ENCODE measurements at regions not wholly inside any gene's neighbourhood (a gene's known extent, or its start where the extent isn't known, plus 50 kb on each side); places are given as distances from the start of the nearest gene placed in this dataset.
A peak's percentile ranks its signal among the peaks of the same experiment; 100 is the strongest.

DNA sequence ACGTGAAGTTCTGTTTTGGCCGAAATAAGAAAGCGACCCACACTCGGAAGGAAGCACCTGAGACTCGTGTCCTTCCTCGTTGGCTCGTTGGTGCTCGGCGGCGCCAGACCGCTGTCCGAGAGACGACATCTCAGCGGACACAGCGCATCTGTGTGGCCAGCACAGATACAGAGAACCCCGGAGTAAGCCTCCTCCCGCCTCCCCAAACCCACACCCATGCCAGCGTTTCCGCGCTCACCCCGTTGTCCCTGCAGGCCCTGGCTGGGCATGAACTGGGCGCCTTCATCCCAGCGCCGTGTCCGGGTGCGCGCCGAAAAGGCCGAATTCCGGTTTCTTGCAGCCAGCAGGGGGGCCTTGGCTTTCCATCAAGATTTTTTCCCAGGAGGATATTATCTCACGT is 127.6 kb downstream of the SOX1 start:
- H3K27me3 ChIP-seq (ENCODE audit: control insufficient read depth in 2 of 2, insufficient read depth in 2 of 2, low read length in 2 of 2): no peaks in the 10 kb centered on the region
- no peak overlapping the region for H3K27ac ChIP-seq (ENCODE audit: low read depth in 2 of 2, low read length in 2 of 2)
- no peaks in the 10 kb centered on the region for H3K36me3 ChIP-seq (ENCODE audit: control insufficient read depth in 2 of 2, insufficient read depth in 2 of 2, low read length in 2 of 2)
- no peak overlapping the region for H3K4me3 ChIP-seq (ENCODE audit: low read length in 2 of 2)
- no peaks in the 10 kb centered on the region for H3K4me1 ChIP-seq (ENCODE audit: control insufficient read depth in 2 of 2, insufficient read depth in 2 of 2, low read length in 2 of 2)
- H3K9me3 ChIP-seq (ENCODE audit: control insufficient read depth in 2 of 2, low read length in 2 of 2): no peaks in the 10 kb centered on the region
- H3K9ac ChIP-seq (ENCODE audit: low read depth in 1 of 2, low read length in 2 of 2): no peak overlapping the region

DNA sequence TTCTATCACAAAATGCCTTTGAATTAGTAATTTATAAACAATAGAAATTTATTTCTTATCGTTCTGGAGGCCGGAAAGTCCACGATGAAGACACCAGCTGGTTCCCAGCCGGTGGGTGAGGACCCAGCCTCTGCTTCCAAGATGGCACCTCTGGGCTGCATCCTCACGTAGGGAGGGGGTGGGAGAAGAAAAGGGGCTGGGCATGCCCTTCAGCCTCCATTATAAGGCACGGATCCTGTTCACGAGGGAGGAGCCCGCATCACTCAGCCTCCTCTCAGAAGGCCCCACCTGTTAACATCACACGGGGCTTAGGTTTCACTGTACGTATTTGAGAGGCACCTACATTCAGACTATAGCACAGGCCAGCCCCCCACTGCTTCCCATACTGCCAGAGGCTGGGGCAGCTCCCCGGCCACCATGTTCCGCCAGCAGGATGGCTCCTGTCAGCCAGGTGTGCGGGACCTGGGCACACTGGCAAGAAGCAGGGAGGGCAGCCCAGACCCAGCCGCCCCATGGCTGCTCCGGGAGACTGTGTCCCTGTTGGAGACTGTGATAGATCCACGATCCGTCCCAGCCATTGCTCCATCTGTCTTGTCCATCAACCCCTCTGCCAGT is 131.6 kb downstream of the SOX1 start:
- Histone ChIP-seq H3K27me3 (ENCODE audit: control insufficient read depth in 2 of 2, insufficient read depth in 2 of 2, low read length in 2 of 2) (peaks cover 0 to 2% of the 10 kb centered on the region in 2 donors), H3K9me3 (ENCODE audit: control insufficient read depth in 2 of 2, low read length in 2 of 2) (no peaks in the 10 kb centered on the region), H3K9ac (ENCODE audit: low read depth in 1 of 2, low read length in 2 of 2) (no peak overlapping the region), H3K27ac (ENCODE audit: low read depth in 2 of 2, low read length in 2 of 2) (no peak overlapping the region), H3K4me1 (ENCODE audit: control insufficient read depth in 2 of 2, insufficient read depth in 2 of 2, low read length in 2 of 2) (no peaks in the 10 kb centered on the region), H3K4me3 (ENCODE audit: low read length in 2 of 2) (no peak overlapping the region), H3K36me3 (ENCODE audit: control insufficient read depth in 2 of 2, insufficient read depth in 2 of 2, low read length in 2 of 2) (no peaks in the 10 kb centered on the region)

GRCh38 chr13:112200200-112200599 is 133.3 kb downstream of the SOX1 start:
- Histone ChIP-seq H3K36me3 (ENCODE audit: control insufficient read depth in 2 of 2, insufficient read depth in 2 of 2, low read length in 2 of 2) (no peaks in the 10 kb centered on the region), H3K9me3 (ENCODE audit: control insufficient read depth in 2 of 2, low read length in 2 of 2) (no peaks in the 10 kb centered on the region), H3K4me1 (ENCODE audit: control insufficient read depth in 2 of 2, insufficient read depth in 2 of 2, low read length in 2 of 2) (peaks cover 0 to 2% of the 10 kb centered on the region in 2 donors), H3K4me3 (ENCODE audit: low read length in 2 of 2) (no peak overlapping the region), H3K27me3 (ENCODE audit: control insufficient read depth in 2 of 2, insufficient read depth in 2 of 2, low read length in 2 of 2) (peaks cover 3 to 13% of the 10 kb centered on the region in 2 donors), H3K27ac (ENCODE audit: low read depth in 2 of 2, low read length in 2 of 2) (no peak overlapping the region), H3K9ac (ENCODE audit: low read depth in 1 of 2, low read length in 2 of 2) (no peak overlapping the region)

GRCh38 chr13:112202266-112202665 is 135.3 kb downstream of the SOX1 start:
- Histone ChIP-seq H3K36me3 (ENCODE audit: control insufficient read depth in 2 of 2, insufficient read depth in 2 of 2, low read length in 2 of 2) (no peaks in the 10 kb centered on the region), H3K27me3 (ENCODE audit: control insufficient read depth in 2 of 2, insufficient read depth in 2 of 2, low read length in 2 of 2) (peaks cover 5 to 15% of the 10 kb centered on the region in 2 donors), H3K27ac (ENCODE audit: low read depth in 2 of 2, low read length in 2 of 2) (no peak overlapping the region), H3K9ac (ENCODE audit: low read depth in 1 of 2, low read length in 2 of 2) (no peak overlapping the region), H3K4me3 (ENCODE audit: low read length in 2 of 2) (no peak overlapping the region), H3K4me1 (ENCODE audit: control insufficient read depth in 2 of 2, insufficient read depth in 2 of 2, low read length in 2 of 2) (peaks cover 0 to 2% of the 10 kb centered on the region in 2 donors), H3K9me3 (ENCODE audit: control insufficient read depth in 2 of 2, low read length in 2 of 2) (no peaks in the 10 kb centered on the region)

GRCh38 chr13:112202966-112203365 is 136.0 kb downstream of the SOX1 start:
- H3K27ac ChIP-seq (ENCODE audit: low read depth in 2 of 2, low read length in 2 of 2): no peak overlapping the region
- no peaks in the 10 kb centered on the region for H3K9me3 ChIP-seq (ENCODE audit: control insufficient read depth in 2 of 2, low read length in 2 of 2)
- no peak overlapping the region for H3K9ac ChIP-seq (ENCODE audit: low read depth in 1 of 2, low read length in 2 of 2)
- H3K36me3 ChIP-seq (ENCODE audit: control insufficient read depth in 2 of 2, insufficient read depth in 2 of 2, low read length in 2 of 2): no peaks in the 10 kb centered on the region
- no peak overlapping the region for H3K4me3 ChIP-seq (ENCODE audit: low read length in 2 of 2)
- H3K27me3 ChIP-seq (ENCODE audit: control insufficient read depth in 2 of 2, insufficient read depth in 2 of 2, low read length in 2 of 2): peaks cover 5 to 15% of the 10 kb centered on the region in 2 donors
- H3K4me1 ChIP-seq (ENCODE audit: control insufficient read depth in 2 of 2, insufficient read depth in 2 of 2, low read length in 2 of 2): peaks cover 0 to 2% of the 10 kb centered on the region in 2 donors

- Histone ChIP-seq H3K36me3 (ENCODE audit: control insufficient read depth in 2 of 2, insufficient read depth in 2 of 2, low read length in 2 of 2) (no peaks in the 10 kb centered on the region), H3K27me3 (ENCODE audit: control insufficient read depth in 2 of 2, insufficient read depth in 2 of 2, low read length in 2 of 2) (peaks cover 5 to 15% of the 10 kb centered on the region in 2 donors), H3K4me1 (ENCODE audit: control insufficient read depth in 2 of 2, insufficient read depth in 2 of 2, low read length in 2 of 2) (peaks cover 0 to 2% of the 10 kb centered on the region in 2 donors), H3K27ac (ENCODE audit: low read depth in 2 of 2, low read length in 2 of 2) (no peak overlapping the region), H3K9ac (ENCODE audit: low read depth in 1 of 2, low read length in 2 of 2) (no peak overlapping the region), H3K4me3 (ENCODE audit: low read length in 2 of 2) (no peak overlapping the region), H3K9me3 (ENCODE audit: control insufficient read depth in 2 of 2, low read length in 2 of 2) (no peaks in the 10 kb centered on the region)
These were observed 136.7 kb downstream of the SOX1 start for GRCh38 chr13:112203614-112204013.

GRCh38 chr13:112204346-112205327 is 137.7 kb downstream of the SOX1 start:
- H3K4me3 ChIP-seq (ENCODE audit: low read length in 2 of 2): peak overlapping the region; percentile 4 to 45
- peaks cover 5 to 15% of the 10 kb centered on the region in 2 donors for H3K27me3 ChIP-seq (ENCODE audit: control insufficient read depth in 2 of 2, insufficient read depth in 2 of 2, low read length in 2 of 2)
- H3K36me3 ChIP-seq (ENCODE audit: control insufficient read depth in 2 of 2, insufficient read depth in 2 of 2, low read length in 2 of 2): no peaks in the 10 kb centered on the region

DNA sequence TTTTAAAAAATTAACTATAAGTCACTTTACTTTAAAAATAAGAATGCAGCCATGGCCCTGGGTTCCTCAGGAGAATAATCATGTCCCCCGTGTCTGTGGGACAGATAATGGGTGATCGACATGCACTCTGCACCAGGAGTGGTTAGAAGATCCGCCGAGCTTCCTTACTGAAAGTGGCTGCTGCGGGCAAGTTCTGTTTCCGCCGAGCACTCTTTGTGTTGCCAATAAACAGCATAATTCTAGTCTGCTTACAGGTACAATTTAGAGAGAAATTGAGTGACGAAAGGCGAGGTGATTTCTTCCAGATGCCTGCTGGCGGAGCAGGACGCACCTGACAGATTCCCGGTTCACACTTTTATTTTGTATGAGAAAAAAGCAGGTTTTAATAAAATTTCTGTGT is 139.0 kb downstream of the SOX1 start:
- Histone ChIP-seq H3K36me3 (ENCODE audit: control insufficient read depth in 2 of 2, insufficient read depth in 2 of 2, low read length in 2 of 2) (no peaks in the 10 kb centered on the region), H3K9me3 (ENCODE audit: control insufficient read depth in 2 of 2, low read length in 2 of 2) (no peaks in the 10 kb centered on the region), H3K27ac (ENCODE audit: low read depth in 2 of 2, low read length in 2 of 2) (no peak overlapping the region), H3K4me3 (ENCODE audit: low read length in 2 of 2) (no peak overlapping the region), H3K4me1 (ENCODE audit: control insufficient read depth in 2 of 2, insufficient read depth in 2 of 2, low read length in 2 of 2) (peaks cover 0 to 2% of the 10 kb centered on the region in 2 donors), H3K27me3 (ENCODE audit: control insufficient read depth in 2 of 2, insufficient read depth in 2 of 2, low read length in 2 of 2) (peaks cover 5 to 15% of the 10 kb centered on the region in 2 donors), H3K9ac (ENCODE audit: low read depth in 1 of 2, low read length in 2 of 2) (no peak overlapping the region)

More at GRCh38 chr13:112204346-112205327, 137.7 kb downstream of the SOX1 start:
- H3K4me1 ChIP-seq (ENCODE audit: control insufficient read depth in 2 of 2, insufficient read depth in 2 of 2, low read length in 2 of 2): peaks cover 0 to 2% of the 10 kb centered on the region in 2 donors
- H3K9ac ChIP-seq (ENCODE audit: low read depth in 1 of 2, low read length in 2 of 2): no peak overlapping the region
- H3K27ac ChIP-seq (ENCODE audit: low read depth in 2 of 2, low read length in 2 of 2): no peak overlapping the region
- H3K9me3 ChIP-seq (ENCODE audit: control insufficient read depth in 2 of 2, low read length in 2 of 2): no peaks in the 10 kb centered on the region

DNA sequence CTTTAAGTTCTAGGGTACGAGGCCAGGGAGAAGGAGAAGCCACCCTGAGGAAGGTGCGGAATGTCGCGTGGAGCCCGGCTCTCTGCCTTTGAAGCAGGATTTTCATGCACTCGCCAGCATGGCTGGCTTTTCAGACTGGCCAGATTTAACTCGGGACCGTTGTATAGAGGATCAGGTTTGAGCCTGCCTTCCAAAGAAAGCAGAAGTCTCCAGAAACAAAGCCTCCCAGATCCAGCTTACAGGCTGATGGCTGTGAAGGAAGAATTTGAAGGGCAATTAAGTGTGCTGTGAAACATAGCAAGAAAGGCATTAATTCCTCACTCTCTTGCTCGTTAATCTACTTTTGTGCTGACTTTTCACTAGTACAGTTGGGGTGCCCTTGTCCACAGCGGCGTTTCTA is 140.2 kb downstream of the SOX1 start:
- no peak overlapping the region for H3K4me3 ChIP-seq (ENCODE audit: low read length in 2 of 2)
- H3K36me3 ChIP-seq (ENCODE audit: control insufficient read depth in 2 of 2, insufficient read depth in 2 of 2, low read length in 2 of 2): no peaks in the 10 kb centered on the region
- no peaks in the 10 kb centered on the region for H3K9me3 ChIP-seq (ENCODE audit: control insufficient read depth in 2 of 2, low read length in 2 of 2)
- H3K27ac ChIP-seq (ENCODE audit: low read depth in 2 of 2, low read length in 2 of 2): no peak overlapping the region
- H3K27me3 ChIP-seq (ENCODE audit: control insufficient read depth in 2 of 2, insufficient read depth in 2 of 2, low read length in 2 of 2): peaks cover 5 to 15% of the 10 kb centered on the region in 2 donors
- H3K9ac ChIP-seq (ENCODE audit: low read depth in 1 of 2, low read length in 2 of 2): no peak overlapping the region
- peaks cover 0 to 2% of the 10 kb centered on the region in 2 donors for H3K4me1 ChIP-seq (ENCODE audit: control insufficient read depth in 2 of 2, insufficient read depth in 2 of 2, low read length in 2 of 2)

- H3K4me3 ChIP-seq (ENCODE audit: low read length in 2 of 2): no peak overlapping the region
- no peaks in the 10 kb centered on the region for H3K9me3 ChIP-seq (ENCODE audit: control insufficient read depth in 2 of 2, low read length in 2 of 2)
- H3K27ac ChIP-seq (ENCODE audit: low read depth in 2 of 2, low read length in 2 of 2): no peak overlapping the region
- H3K36me3 ChIP-seq (ENCODE audit: control insufficient read depth in 2 of 2, insufficient read depth in 2 of 2, low read length in 2 of 2): no peaks in the 10 kb centered on the region
- peaks cover 5 to 12% of the 10 kb centered on the region in 2 donors for H3K27me3 ChIP-seq (ENCODE audit: control insufficient read depth in 2 of 2, insufficient read depth in 2 of 2, low read length in 2 of 2)
- H3K4me1 ChIP-seq (ENCODE audit: control insufficient read depth in 2 of 2, insufficient read depth in 2 of 2, low read length in 2 of 2): peaks cover 6 to 8% of the 10 kb centered on the region in 2 donors
- H3K9ac ChIP-seq (ENCODE audit: low read depth in 1 of 2, low read length in 2 of 2): no peak overlapping the region
These were observed 141.7 kb downstream of the SOX1 start for GRCh38 chr13:112208656-112209055.
